Trophoblast cell (in vitro differentiated cells and primary cell): ENCODE measurements at regions not wholly inside any gene's neighbourhood (a gene's known extent, or its start where the extent isn't known, plus 50 kb on each side); places are given as distances from the start of the nearest gene placed in this dataset.
A peak's percentile ranks its signal among the peaks of the same experiment; 100 is the strongest.

Experiments used
- DNase-seq, 2 donors: peaks; one replicate each; pipeline ENCODE4 v3.0.0-alpha.2; 2016
- H2AFZ ChIP-seq: 2 replicates; pipeline ENCODE4 v1.6.1; 2013; ENCODE audit warnings: low read length, moderate library complexity, mild to moderate bottlenecking; ENCODE audit not compliant: insufficient read depth, poor library complexity
- H2AK5ac ChIP-seq: 2 replicates; pipeline ENCODE4 v1.6.1; 2013; ENCODE audit warnings: mild to moderate bottlenecking, low read length
- H2BK120ac ChIP-seq: 2 replicates; pipeline ENCODE4 v1.6.1; 2013; ENCODE audit warnings: low read length, mild to moderate bottlenecking, moderate library complexity; ENCODE audit not compliant: insufficient read depth, poor library complexity
- H2BK12ac ChIP-seq: 2 replicates; pipeline ENCODE4 v1.6.1; 2013; ENCODE audit warnings: mild to moderate bottlenecking, low read length, moderate library complexity
- H2BK5ac ChIP-seq: 2 replicates; pipeline ENCODE4 v1.6.1; 2013; ENCODE audit warnings: low read length, low read depth, moderate library complexity, mild to moderate bottlenecking; ENCODE audit not compliant: poor library complexity
- H3K14ac ChIP-seq: 2 replicates; pipeline ENCODE4 v1.6.1; 2013; ENCODE audit warnings: mild to moderate bottlenecking, low read length
- H3K18ac ChIP-seq: 2 replicates; pipeline ENCODE4 v1.6.1; 2013; ENCODE audit warnings: mild to moderate bottlenecking, low read length
- H3K23ac ChIP-seq: 2 replicates; pipeline ENCODE4 v1.6.1; 2013; ENCODE audit warnings: low read length
- H3K27ac ChIP-seq: 2 replicates; pipeline ENCODE4 v1.5.1; 2013; ENCODE audit warnings: low read depth, mild to moderate bottlenecking, inconsistent platforms, low read length, moderate library complexity
- H3K27me3 ChIP-seq: 2 replicates; pipeline ENCODE4 v1.6.1; 2013; ENCODE audit warnings: inconsistent platforms, mild to moderate bottlenecking, low read length, moderate library complexity; ENCODE audit not compliant: insufficient read depth
- H3K36me3 ChIP-seq, 2 experiments: 1 replicate in 1 of 2; 2 replicates in 1 of 2; pipeline ENCODE4 v1.6.1; 2013; ENCODE audit warnings: low read length in 2 of 2, mild to moderate bottlenecking in 2 of 2, moderate library complexity in 1 of 2; ENCODE audit not compliant: insufficient read depth in 2 of 2, control insufficient read depth in 1 of 2
- H3K4ac ChIP-seq: 2 replicates; pipeline ENCODE4 v1.6.1; 2013; ENCODE audit warnings: low read depth, mild to moderate bottlenecking, low read length, moderate library complexity
- H3K4me1 ChIP-seq, 2 experiments: 1 replicate in 1 of 2; 2 replicates in 1 of 2; pipeline ENCODE4 v1.6.1; 2013; ENCODE audit warnings: low read length in 2 of 2, mild to moderate bottlenecking in 2 of 2, moderate library complexity in 1 of 2; ENCODE audit not compliant: insufficient read depth in 2 of 2, control insufficient read depth in 1 of 2
- H3K4me2 ChIP-seq: 2 replicates; pipeline ENCODE4 v1.6.1; 2013; ENCODE audit warnings: inconsistent platforms, mild to moderate bottlenecking, low read length, moderate library complexity
- H3K4me3 ChIP-seq: 2 replicates; pipeline ENCODE4 v1.5.1; 2013; ENCODE audit warnings: mild to moderate bottlenecking, low read depth, low read length, inconsistent platforms
- H3K79me1 ChIP-seq: one replicate; pipeline ENCODE4 v1.6.1; 2013; ENCODE audit warnings: low read length
- H3K79me2 ChIP-seq: 2 replicates; pipeline ENCODE4 v1.6.1; 2013; ENCODE audit warnings: low read length, mild to moderate bottlenecking; ENCODE audit not compliant: control insufficient read depth, insufficient read depth, poor library complexity
- H3K9ac ChIP-seq: 2 replicates; pipeline ENCODE4 v1.6.1; 2013; ENCODE audit warnings: mild to moderate bottlenecking, low read length
- H3K9me3 ChIP-seq: 2 replicates; pipeline ENCODE4 v1.6.1; 2013; ENCODE audit warnings: low read depth, mild to moderate bottlenecking, control low read depth, inconsistent platforms, low read length; ENCODE audit not compliant: insufficient read depth
- H4K12ac ChIP-seq: 2 replicates; pipeline ENCODE4 v1.6.1; 2013; ENCODE audit warnings: low read depth, mild to moderate bottlenecking, low read length, moderate library complexity
- H4K8ac ChIP-seq: 2 replicates; pipeline ENCODE4 v1.6.1; 2013; ENCODE audit warnings: low read depth, mild to moderate bottlenecking, low read length, moderate library complexity
- H4K91ac ChIP-seq: one replicate; pipeline ENCODE4 v1.6.1; 2013; ENCODE audit warnings: low read depth, mild to moderate bottlenecking, low read length, moderate library complexity
- WGBS: extraction: QIAGEN DNeasy Blood & Tissue Kit; methylation state at CpG from one replicate; pipeline ENCODE4 v1.1.7; 2013; ENCODE audit warnings: missing lambda C conversion rate; ENCODE audit not compliant: insufficient read length, insufficient coverage; ENCODE audit errors: extremely low coverage; 5-methylcytosine and 5-hydroxymethylcytosine counted together

DNA sequence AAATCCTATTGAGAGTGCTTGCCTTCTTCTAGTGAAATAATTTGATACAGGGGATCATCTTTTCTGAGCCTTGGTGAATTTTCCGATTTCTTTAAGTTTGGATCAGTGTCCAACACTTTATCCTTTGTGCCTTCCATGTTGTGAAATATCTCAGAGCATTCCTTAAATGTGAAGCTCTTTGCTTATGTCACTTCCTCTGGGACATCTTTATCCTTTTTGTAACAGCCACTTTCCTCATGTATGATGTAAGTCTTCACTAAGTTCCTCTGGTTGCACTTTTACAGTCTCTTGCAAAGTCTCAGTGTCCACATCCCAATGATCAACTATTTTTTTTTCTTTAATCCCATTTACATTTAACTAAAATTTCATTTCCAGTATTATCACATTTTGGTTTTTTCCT is 254.2 kb downstream of the EN1 start:
- no peak overlapping the region for H2BK5ac ChIP-seq
- no peaks in the 10 kb centered on the region for H3K4me1 ChIP-seq
- no peaks in the 10 kb centered on the region for H3K79me2 ChIP-seq
- no peak overlapping the region for H2AK5ac ChIP-seq
- no peak overlapping the region for H3K27ac ChIP-seq
- H3K79me1 ChIP-seq, result no peaks in the 10 kb centered on the region
- H3K4me3 ChIP-seq, result no peak overlapping the region
- H3K27me3 ChIP-seq, result no peaks in the 10 kb centered on the region
- H4K91ac ChIP-seq, result no peak overlapping the region
- no peaks in the 10 kb centered on the region for H3K36me3 ChIP-seq
- H3K23ac ChIP-seq, result no peak overlapping the region
- H3K14ac ChIP-seq, result no peak overlapping the region
- no peak overlapping the region for H3K18ac ChIP-seq
- no peak overlapping the region for H2BK120ac ChIP-seq
- H3K9me3 ChIP-seq, result peaks cover 2% of the 10 kb centered on the region
- H3K9ac ChIP-seq, result no peak overlapping the region
- DNase-seq, result peak in 1 of 2 donors; percentile 27
- H2AFZ ChIP-seq, result no peak overlapping the region
- no peak overlapping the region for H3K4ac ChIP-seq
- no peak overlapping the region for H2BK12ac ChIP-seq
- H3K4me2 ChIP-seq, result no peak overlapping the region
- WGBS, result no CpG with 5 or more reads among the region's 1 CpG
- H4K8ac ChIP-seq, result no peak overlapping the region
- no peak overlapping the region for H4K12ac ChIP-seq

DNA sequence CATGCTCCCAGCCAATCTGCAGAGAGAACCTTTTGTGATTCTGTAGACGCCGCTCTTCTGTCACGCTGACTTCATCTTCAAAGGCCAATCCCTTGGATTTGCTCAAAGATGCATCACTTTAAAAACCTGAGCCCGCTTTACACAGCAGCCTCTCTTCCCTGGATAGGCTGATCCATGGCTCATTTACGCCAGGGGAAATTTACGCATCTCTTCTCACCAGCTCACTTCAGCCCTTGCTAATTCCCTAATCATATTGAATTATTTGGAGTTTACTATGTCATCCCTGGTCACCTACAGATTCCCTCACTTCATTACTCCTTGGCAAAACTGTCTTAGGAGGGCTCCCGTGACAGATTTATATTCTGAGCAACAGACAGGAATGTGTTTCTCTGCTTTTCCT is 256.2 kb downstream of the EN1 start:
- Histone ChIP-seq H3K27me3 (no peaks in the 10 kb centered on the region), H3K4ac (no peak overlapping the region), H2AK5ac (no peak overlapping the region), H2BK120ac (no peak overlapping the region), H3K27ac (no peak overlapping the region), H3K9me3 (no peaks in the 10 kb centered on the region), H3K36me3 (no peaks in the 10 kb centered on the region), H2BK12ac (no peak overlapping the region), H3K4me3 (no peak overlapping the region), H2BK5ac (no peak overlapping the region), H4K91ac (no peak overlapping the region), H4K12ac (no peak overlapping the region), H3K4me1 (no peaks in the 10 kb centered on the region), H3K14ac (no peak overlapping the region), H3K18ac (no peak overlapping the region), H3K4me2 (no peak overlapping the region), H3K23ac (no peak overlapping the region), H4K8ac (no peak overlapping the region), H3K9ac (no peak overlapping the region), H3K79me1 (no peaks in the 10 kb centered on the region), H3K79me2 (no peaks in the 10 kb centered on the region), H2AFZ (no peak overlapping the region)
- no peak for DNase-seq
- no CpG with 5 or more reads among the region's 7 CpGs for WGBS

DNA sequence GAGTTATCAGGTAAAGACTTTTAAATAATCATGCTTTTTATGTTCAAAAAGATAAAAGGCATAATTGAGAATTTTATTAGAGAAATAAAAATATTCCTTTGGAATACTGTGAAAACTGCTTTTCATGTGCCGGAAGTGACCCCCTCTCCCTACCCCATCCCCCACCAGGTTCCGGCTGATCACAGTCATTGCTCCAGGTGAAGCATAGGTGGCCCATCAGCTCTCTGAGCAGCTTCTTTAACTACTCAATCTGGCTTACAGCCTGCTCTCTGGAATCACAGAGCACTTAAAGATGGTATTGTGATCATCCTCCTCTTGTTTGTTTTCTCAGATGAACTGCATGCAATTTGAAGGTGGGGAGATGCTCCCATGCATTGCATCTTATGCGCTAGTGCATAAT is 257.7 kb downstream of the EN1 start:
- H2AFZ ChIP-seq, result no peak overlapping the region

DNA sequence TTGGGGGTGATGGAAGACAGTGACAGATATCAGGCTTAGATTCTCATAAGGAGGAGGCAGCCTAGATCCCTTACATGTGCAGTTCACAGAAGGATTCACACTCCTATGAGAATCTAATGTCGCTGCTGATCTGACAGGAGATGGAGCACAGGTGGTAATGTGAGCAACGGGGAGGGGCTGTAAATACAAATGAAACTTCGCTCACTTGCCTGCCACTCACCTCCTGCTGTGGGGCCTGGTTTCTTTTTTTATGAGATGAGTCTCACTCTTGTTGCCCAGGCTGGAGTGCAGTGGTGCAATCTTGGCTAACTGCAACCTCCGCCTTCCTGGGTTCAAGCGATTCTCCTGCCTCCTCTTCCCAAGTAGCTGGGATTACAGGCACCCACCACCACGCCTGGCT is 258.6 kb downstream of the EN1 start:
- Histone ChIP-seq H2BK5ac (no peak overlapping the region), H2AFZ (no peak overlapping the region), H3K27me3 (no peaks in the 10 kb centered on the region), H3K4ac (no peak overlapping the region), H4K91ac (no peak overlapping the region), H3K27ac (no peak overlapping the region), H2BK12ac (no peak overlapping the region), H3K4me2 (no peak overlapping the region), H3K79me1 (no peaks in the 10 kb centered on the region), H3K4me1 (no peaks in the 10 kb centered on the region), H3K9me3 (no peaks in the 10 kb centered on the region), H2AK5ac (no peak overlapping the region), H4K8ac (no peak overlapping the region), H4K12ac (no peak overlapping the region), H3K9ac (no peak overlapping the region), H3K4me3 (no peak overlapping the region), H3K23ac (no peak overlapping the region), H3K14ac (no peak overlapping the region), H3K36me3 (no peaks in the 10 kb centered on the region), H3K79me2 (no peaks in the 10 kb centered on the region), H3K18ac (no peak overlapping the region), H2BK120ac (no peak overlapping the region)
- no peak for DNase-seq
- WGBS, result no CpG with 5 or more reads among the region's 6 CpGs

More for the DNA sequence above, 257.7 kb downstream of the EN1 start:
- WGBS, result no CpG with 5 or more reads among the region's 3 CpGs
- Histone ChIP-seq H3K18ac (no peak overlapping the region), H3K79me2 (no peaks in the 10 kb centered on the region), H3K27ac (no peak overlapping the region), H2BK120ac (no peak overlapping the region), H3K79me1 (no peaks in the 10 kb centered on the region), H3K4me1 (no peaks in the 10 kb centered on the region), H3K27me3 (no peaks in the 10 kb centered on the region), H4K8ac (no peak overlapping the region), H3K23ac (no peak overlapping the region), H2BK12ac (no peak overlapping the region), H4K91ac (no peak overlapping the region), H3K9ac (no peak overlapping the region), H4K12ac (no peak overlapping the region), H3K4me2 (no peak overlapping the region), H3K14ac (no peak overlapping the region), H3K4me3 (no peak overlapping the region), H3K4ac (no peak overlapping the region), H2BK5ac (no peak overlapping the region), H3K9me3 (no peaks in the 10 kb centered on the region), H3K36me3 (no peaks in the 10 kb centered on the region), H2AK5ac (no peak overlapping the region)
- DNase-seq, result no peak
